Esophagus muscularis mucosa (tissue), 4 donors: ENCODE measurements at regions not wholly inside any gene's neighbourhood (a gene's known extent, or its start where the extent isn't known, plus 50 kb on each side); places are given as distances from the start of the nearest gene placed in this dataset.

Source experiments
- EP300 ChIP-seq: sonication (generic); formaldehyde crosslinking; IDR thresholded peaks from one replicate; pipeline ENCODE4 v1.6.1; 2017; ENCODE audit warnings: antibody characterized with exemption
- POLR2A ChIP-seq: fragments of 450-650 bp; IDR thresholded peaks from one replicate; pipeline ENCODE4 v1.6.1; 2017; ENCODE audit warnings: antibody characterized with exemption, moderate library complexity, mild to moderate bottlenecking, low read depth
- TF ChIP-seq, protein P1 (sequence below), 3 experiments: fragments of 200-600 bp in 2 of 3; fragments of 450-650 bp in 1 of 3; sonication (generic) in 2 of 3; IDR thresholded peaks; one replicate each; pipeline ENCODE4 v1.5.1; 2017 to 2019; ENCODE audit warnings: antibody characterized with exemption in 3 of 3, mild to moderate bottlenecking in 2 of 3, moderate library complexity in 1 of 3

DNA sequence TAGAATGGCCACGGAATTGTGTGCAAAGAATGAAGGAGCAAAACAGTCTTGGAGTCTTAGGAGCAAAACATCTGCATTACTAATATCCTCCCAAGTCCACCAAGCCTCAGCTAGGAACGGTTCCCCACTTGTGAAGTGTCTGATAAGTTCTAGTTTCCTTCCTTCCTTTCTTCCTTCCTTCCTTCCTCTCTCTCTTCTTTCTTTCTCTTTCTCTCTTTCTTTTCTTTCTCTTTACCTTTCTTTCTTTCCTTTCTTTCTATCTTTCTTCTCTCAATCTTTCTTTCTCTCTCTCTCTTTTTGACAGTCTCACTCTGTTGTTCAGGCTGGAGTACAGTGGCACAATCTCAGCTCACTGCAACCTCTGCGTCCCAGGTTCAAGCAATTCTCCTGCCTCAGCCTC, 160.8 kb downstream of the FOXL1 start:
- TF ChIP-seq, protein P1, sequence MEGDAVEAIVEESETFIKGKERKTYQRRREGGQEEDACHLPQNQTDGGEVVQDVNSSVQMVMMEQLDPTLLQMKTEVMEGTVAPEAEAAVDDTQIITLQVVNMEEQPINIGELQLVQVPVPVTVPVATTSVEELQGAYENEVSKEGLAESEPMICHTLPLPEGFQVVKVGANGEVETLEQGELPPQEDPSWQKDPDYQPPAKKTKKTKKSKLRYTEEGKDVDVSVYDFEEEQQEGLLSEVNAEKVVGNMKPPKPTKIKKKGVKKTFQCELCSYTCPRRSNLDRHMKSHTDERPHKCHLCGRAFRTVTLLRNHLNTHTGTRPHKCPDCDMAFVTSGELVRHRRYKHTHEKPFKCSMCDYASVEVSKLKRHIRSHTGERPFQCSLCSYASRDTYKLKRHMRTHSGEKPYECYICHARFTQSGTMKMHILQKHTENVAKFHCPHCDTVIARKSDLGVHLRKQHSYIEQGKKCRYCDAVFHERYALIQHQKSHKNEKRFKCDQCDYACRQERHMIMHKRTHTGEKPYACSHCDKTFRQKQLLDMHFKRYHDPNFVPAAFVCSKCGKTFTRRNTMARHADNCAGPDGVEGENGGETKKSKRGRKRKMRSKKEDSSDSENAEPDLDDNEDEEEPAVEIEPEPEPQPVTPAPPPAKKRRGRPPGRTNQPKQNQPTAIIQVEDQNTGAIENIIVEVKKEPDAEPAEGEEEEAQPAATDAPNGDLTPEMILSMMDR (IDR thresholded peaks at IDR 0.05) = no peak
- no peak for TF ChIP-seq POLR2A
- no peak for TF ChIP-seq EP300
